ENCODE measurements at regions not wholly inside any gene's neighbourhood (a gene's known extent, or its start where the extent isn't known, plus 50 kb on each side); places are given as distances from the start of the nearest gene placed in this dataset.

DNA sequence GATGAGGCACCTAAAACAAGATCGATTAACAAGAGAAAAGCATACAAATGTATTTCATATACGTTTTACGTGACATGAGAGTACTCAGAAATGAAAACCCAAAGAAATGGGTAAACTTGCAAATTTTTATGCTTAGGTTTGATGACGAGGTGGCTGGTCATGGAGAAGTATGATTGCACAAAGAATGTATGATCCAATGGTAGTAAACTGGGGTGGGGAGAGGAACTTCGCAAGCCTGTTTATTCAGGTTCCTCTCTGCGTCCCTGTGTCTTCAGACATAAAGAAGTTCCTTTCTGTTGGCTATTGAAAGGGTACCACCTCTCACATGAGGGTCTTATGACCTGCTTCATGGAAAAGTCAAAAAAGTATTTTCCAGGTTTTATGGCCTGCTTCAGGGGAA lies 309.2 kb downstream of the BCOR start:
- TF ChIP-seq, protein P1, sequence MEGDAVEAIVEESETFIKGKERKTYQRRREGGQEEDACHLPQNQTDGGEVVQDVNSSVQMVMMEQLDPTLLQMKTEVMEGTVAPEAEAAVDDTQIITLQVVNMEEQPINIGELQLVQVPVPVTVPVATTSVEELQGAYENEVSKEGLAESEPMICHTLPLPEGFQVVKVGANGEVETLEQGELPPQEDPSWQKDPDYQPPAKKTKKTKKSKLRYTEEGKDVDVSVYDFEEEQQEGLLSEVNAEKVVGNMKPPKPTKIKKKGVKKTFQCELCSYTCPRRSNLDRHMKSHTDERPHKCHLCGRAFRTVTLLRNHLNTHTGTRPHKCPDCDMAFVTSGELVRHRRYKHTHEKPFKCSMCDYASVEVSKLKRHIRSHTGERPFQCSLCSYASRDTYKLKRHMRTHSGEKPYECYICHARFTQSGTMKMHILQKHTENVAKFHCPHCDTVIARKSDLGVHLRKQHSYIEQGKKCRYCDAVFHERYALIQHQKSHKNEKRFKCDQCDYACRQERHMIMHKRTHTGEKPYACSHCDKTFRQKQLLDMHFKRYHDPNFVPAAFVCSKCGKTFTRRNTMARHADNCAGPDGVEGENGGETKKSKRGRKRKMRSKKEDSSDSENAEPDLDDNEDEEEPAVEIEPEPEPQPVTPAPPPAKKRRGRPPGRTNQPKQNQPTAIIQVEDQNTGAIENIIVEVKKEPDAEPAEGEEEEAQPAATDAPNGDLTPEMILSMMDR (IDR thresholded peaks at IDR 0.05; ENCODE audit: low read depth, low read length): no peak
- TF ChIP-seq EZH2phosphoT487 (IDR thresholded peaks at IDR 0.05; ENCODE audit: low read depth): no peak

All from OCI-LY3 (cell line).